ENCODE measurements at regions not wholly inside any gene's neighbourhood (a gene's known extent, or its start where the extent isn't known, plus 50 kb on each side); places are given as distances from the start of the nearest gene placed in this dataset.

DNA sequence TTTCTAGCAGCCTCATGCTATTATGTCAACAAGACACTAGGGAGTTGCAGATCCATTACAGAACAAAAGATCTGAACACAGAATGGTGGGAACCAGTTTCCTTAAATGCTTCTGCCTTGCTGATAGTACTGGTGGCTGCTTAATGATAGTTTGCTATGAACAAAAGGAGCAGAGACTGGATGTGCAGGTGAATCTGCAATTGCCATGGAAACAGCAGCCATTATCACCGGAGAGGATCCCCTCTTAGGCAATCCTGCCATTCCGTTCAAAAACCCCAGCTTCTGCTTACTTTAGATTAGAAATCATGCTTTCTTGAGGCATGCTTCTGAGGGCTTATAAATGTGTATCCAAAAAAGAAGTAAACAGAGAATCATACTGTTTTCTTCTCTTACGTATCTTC lies 80.0 kb upstream of the PRKAR2B start:
- TF ChIP-seq EGR1 (IDR thresholded peaks at IDR 0.05; ENCODE audit: low read depth in 2 of 2) = no peak
- TF ChIP-seq ATF3 (IDR thresholded peaks at IDR 0.05) = no peak
- TF ChIP-seq, protein P1, sequence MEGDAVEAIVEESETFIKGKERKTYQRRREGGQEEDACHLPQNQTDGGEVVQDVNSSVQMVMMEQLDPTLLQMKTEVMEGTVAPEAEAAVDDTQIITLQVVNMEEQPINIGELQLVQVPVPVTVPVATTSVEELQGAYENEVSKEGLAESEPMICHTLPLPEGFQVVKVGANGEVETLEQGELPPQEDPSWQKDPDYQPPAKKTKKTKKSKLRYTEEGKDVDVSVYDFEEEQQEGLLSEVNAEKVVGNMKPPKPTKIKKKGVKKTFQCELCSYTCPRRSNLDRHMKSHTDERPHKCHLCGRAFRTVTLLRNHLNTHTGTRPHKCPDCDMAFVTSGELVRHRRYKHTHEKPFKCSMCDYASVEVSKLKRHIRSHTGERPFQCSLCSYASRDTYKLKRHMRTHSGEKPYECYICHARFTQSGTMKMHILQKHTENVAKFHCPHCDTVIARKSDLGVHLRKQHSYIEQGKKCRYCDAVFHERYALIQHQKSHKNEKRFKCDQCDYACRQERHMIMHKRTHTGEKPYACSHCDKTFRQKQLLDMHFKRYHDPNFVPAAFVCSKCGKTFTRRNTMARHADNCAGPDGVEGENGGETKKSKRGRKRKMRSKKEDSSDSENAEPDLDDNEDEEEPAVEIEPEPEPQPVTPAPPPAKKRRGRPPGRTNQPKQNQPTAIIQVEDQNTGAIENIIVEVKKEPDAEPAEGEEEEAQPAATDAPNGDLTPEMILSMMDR (IDR thresholded peaks at IDR 0.05; ENCODE audit: low read depth, low read length, missing input control) = no peak
- TF ChIP-seq RAD21 (IDR thresholded peaks at IDR 0.05) = no peak
- TF ChIP-seq JUND (IDR thresholded peaks at IDR 0.05) = no peak
- TF ChIP-seq, protein P2, sequence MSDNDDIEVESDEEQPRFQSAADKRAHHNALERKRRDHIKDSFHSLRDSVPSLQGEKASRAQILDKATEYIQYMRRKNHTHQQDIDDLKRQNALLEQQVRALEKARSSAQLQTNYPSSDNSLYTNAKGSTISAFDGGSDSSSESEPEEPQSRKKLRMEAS (IDR thresholded peaks at IDR 0.05) = no peak
- no peak for TF ChIP-seq GABPA (IDR thresholded peaks at IDR 0.05 in 1 of 2, conservative IDR thresholded peaks at IDR 0.05 in 1 of 2)
- TF ChIP-seq, protein P3, sequence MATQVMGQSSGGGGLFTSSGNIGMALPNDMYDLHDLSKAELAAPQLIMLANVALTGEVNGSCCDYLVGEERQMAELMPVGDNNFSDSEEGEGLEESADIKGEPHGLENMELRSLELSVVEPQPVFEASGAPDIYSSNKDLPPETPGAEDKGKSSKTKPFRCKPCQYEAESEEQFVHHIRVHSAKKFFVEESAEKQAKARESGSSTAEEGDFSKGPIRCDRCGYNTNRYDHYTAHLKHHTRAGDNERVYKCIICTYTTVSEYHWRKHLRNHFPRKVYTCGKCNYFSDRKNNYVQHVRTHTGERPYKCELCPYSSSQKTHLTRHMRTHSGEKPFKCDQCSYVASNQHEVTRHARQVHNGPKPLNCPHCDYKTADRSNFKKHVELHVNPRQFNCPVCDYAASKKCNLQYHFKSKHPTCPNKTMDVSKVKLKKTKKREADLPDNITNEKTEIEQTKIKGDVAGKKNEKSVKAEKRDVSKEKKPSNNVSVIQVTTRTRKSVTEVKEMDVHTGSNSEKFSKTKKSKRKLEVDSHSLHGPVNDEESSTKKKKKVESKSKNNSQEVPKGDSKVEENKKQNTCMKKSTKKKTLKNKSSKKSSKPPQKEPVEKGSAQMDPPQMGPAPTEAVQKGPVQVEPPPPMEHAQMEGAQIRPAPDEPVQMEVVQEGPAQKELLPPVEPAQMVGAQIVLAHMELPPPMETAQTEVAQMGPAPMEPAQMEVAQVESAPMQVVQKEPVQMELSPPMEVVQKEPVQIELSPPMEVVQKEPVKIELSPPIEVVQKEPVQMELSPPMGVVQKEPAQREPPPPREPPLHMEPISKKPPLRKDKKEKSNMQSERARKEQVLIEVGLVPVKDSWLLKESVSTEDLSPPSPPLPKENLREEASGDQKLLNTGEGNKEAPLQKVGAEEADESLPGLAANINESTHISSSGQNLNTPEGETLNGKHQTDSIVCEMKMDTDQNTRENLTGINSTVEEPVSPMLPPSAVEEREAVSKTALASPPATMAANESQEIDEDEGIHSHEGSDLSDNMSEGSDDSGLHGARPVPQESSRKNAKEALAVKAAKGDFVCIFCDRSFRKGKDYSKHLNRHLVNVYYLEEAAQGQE (IDR thresholded peaks at IDR 0.05) = no peak
- no peak for TF ChIP-seq TAF1 (conservative IDR thresholded peaks at IDR 0.05)
- TF ChIP-seq, protein P4, sequence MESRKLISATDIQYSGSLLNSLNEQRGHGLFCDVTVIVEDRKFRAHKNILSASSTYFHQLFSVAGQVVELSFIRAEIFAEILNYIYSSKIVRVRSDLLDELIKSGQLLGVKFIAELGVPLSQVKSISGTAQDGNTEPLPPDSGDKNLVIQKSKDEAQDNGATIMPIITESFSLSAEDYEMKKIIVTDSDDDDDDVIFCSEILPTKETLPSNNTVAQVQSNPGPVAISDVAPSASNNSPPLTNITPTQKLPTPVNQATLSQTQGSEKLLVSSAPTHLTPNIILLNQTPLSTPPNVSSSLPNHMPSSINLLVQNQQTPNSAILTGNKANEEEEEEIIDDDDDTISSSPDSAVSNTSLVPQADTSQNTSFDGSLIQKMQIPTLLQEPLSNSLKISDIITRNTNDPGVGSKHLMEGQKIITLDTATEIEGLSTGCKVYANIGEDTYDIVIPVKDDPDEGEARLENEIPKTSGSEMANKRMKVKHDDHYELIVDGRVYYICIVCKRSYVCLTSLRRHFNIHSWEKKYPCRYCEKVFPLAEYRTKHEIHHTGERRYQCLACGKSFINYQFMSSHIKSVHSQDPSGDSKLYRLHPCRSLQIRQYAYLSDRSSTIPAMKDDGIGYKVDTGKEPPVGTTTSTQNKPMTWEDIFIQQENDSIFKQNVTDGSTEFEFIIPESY (IDR thresholded peaks at IDR 0.05) = no peak
- no peak for TF ChIP-seq YY1 (IDR thresholded peaks at IDR 0.05)
- TF ChIP-seq SP1 (IDR thresholded peaks at IDR 0.05) = no peak

All from liver (tissue), 3 donors.